CD4-positive, CD25-positive, alpha-beta regulatory T cell (primary cell): ENCODE measurements at regions not wholly inside any gene's neighbourhood (a gene's known extent, or its start where the extent isn't known, plus 50 kb on each side); places are given as distances from the start of the nearest gene placed in this dataset.

Experiments
- ATAC-seq, 2 donors: fragments of 150-1000 bp; cut with Tn5 transposase; one replicate each; pipeline ENCODE4 v1.10.0; 2021; ENCODE audit warnings: low read depth in 2 of 2, moderate number of reproducible peaks in 2 of 2, moderate library complexity in 1 of 2
- DNase-seq, 3 donors: peaks; one replicate each; pipeline versions ENCODE4 v3.0.0 to v3.0.0-alpha.2; 2012 to 2022; ENCODE audit warnings: mixed read lengths in 1 of 3
- H3K27ac ChIP-seq: one replicate; pipeline ENCODE4 v1.7.0; 2013; ENCODE audit warnings: mild to moderate bottlenecking, low read length; ENCODE audit not compliant: insufficient read depth, poor library complexity, severe bottlenecking
- H3K27me3 ChIP-seq: one replicate; pipeline ENCODE4 v1.7.0; 2013; ENCODE audit warnings: low read length; ENCODE audit not compliant: control insufficient read depth, insufficient read depth
- H3K36me3 ChIP-seq: one replicate; pipeline ENCODE4 v1.7.0; 2013; ENCODE audit warnings: mild to moderate bottlenecking, low read length, moderate library complexity; ENCODE audit not compliant: control insufficient read depth, insufficient read depth
- H3K4me1 ChIP-seq: 2 replicates; pipeline ENCODE4 v1.7.0; 2013; ENCODE audit warnings: mild to moderate bottlenecking, low read length; ENCODE audit not compliant: insufficient read depth, control insufficient read depth, poor library complexity, severe bottlenecking
- H3K4me3 ChIP-seq: one replicate; pipeline ENCODE4 v1.7.0; 2013; ENCODE audit warnings: low read depth, mild to moderate bottlenecking, low read length, moderate library complexity
- H3K9me3 ChIP-seq, 2 experiments: 1 replicate in 1 of 2; 2 replicates in 1 of 2; pipeline ENCODE4 v1.7.0; 2013; ENCODE audit warnings: low read length in 2 of 2, mild to moderate bottlenecking in 1 of 2, moderate library complexity in 1 of 2; ENCODE audit not compliant: control insufficient read depth in 2 of 2
- H3K27ac Mint-ChIP-seq, 3 donors: one replicate each; pipeline ENCODE4 v1.8.0; 2020 to 2022; ENCODE audit warnings: mild to moderate bottlenecking in 3 of 3, mixed read lengths in 3 of 3, moderate library complexity in 2 of 3
- H3K27me3 Mint-ChIP-seq: one replicate; pipeline ENCODE4 v1.8.0; 2022; ENCODE audit warnings: mild to moderate bottlenecking, mixed read lengths
- H3K36me3 Mint-ChIP-seq: one replicate; pipeline ENCODE4 v1.8.0; 2020; ENCODE audit warnings: mixed read lengths
- H3K4me1 Mint-ChIP-seq, 4 donors: one replicate each; pipeline ENCODE4 v1.8.0; 2020 to 2022; ENCODE audit warnings: mixed read lengths in 4 of 4, mild to moderate bottlenecking in 1 of 4
- H3K4me3 Mint-ChIP-seq, 4 donors: one replicate each; pipeline ENCODE4 v1.8.0; 2020 to 2022; ENCODE audit warnings: mild to moderate bottlenecking in 4 of 4, mixed read lengths in 4 of 4, moderate library complexity in 3 of 4
- H3K9me3 Mint-ChIP-seq, 7 donors: one replicate each; pipeline ENCODE4 v1.8.0; 2020 to 2022; ENCODE audit warnings: mixed read lengths in 7 of 7, mild to moderate bottlenecking in 3 of 7, moderate library complexity in 2 of 7

DNA sequence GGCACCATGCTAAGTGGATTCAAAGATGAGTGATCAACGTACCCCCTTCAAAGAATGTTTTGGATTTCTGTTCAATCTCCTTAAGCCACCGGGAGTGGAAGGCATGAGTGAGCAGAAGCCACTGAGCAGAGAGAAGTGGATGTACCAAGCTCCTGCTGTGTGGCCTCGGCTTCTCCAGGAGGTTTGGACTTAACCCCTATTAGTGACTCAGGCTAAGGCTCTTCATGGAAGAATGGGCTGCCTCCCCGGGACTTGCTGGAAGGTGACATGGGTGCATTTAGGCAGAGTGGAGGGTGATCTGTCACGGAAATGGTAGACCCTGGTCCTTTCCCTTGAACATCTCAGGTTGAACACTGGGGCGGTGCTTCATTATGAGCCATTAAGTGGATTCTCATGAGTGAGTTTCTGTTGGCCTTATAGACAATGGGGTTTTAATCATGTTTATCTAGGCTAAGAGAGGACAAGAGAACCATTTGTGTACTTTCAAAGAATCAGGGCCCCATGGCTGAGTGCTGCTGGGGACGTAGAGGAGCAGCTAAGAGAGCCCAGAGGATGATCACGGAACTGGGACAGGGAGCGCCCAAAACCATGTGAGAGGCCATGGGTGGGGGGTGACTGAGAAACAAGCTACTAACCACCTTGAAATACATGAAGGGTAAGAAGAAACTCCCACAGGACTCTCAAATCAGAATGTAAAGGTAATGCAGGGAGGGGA is 62.2 kb downstream of the HES1 start:
- Mint-ChIP-seq H3K4me3 (no peak overlapping the region), H3K36me3 (peaks cover 3% of the 10 kb centered on the region), H3K27me3 (peaks cover 12% of the 10 kb centered on the region), H3K4me1 (peaks cover 0 to 15% (median 8%) of the 10 kb centered on the region in 4 donors), H3K9me3 (peaks cover 0 to 3% (median 0%) of the 10 kb centered on the region in 7 donors), H3K27ac (no peak overlapping the region)
- no peak overlapping the region for H3K27ac ChIP-seq
- H3K27me3 ChIP-seq, result peaks cover 16% of the 10 kb centered on the region
- H3K36me3 ChIP-seq, result no peaks in the 10 kb centered on the region
- H3K4me3 ChIP-seq, result no peak overlapping the region
- no peak for ATAC-seq
- H3K4me1 ChIP-seq, result no peaks in the 10 kb centered on the region
- DNase-seq, result no peak
- H3K9me3 ChIP-seq, result no peaks in the 10 kb centered on the region

DNA sequence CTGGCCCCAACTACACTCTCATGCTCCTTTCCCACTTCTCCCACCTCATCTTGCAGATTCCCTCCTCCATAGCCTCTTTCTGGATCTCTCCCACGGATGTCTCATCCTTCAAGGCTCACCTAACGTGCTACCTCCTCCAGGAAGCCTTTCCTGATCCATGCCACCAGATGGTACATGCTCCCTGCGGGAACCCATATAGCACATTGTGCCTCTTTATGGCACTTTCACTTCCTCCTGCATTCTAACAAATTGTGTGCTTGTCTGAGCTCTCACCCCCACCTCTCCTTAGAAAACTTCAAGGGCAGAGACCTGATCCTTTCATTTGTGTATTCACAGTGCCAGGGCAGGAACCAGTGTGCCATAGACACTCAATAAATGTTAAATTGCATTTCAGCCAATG is 63.0 kb downstream of the HES1 start:
- peaks cover 19% of the 10 kb centered on the region for H3K27me3 Mint-ChIP-seq

DNA sequence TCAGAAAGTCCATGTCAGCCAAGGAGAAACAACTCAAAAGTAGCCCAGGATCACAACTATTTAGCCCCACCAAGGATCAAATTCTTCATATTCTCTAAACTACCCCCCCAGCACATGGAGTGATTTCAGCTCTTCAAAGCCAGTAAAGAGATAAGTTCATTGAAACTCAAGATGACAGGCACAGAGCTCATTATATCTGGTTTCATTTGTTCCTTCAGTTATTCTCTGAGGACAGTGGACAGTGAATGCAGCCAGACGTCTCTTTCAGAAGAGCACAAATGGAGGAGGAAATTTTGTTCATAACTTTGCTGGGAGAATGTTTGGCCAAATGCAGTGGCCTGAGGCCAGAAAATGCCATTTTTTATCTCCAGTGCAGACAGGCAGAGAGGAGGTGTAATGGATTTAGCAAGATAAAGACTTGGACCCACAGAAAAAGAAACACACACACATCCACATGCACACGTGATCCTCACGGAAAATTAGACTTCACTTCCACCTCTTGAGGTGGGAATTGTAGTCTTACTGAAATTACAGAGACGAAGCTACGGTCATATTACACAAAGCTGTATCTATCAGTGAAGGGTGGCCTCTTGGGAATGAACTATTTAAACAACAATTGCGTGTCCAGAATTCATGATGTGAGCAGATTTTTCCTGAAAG is 64.6 kb downstream of the HES1 start:
- no peak for DNase-seq
- H3K9me3 Mint-ChIP-seq, result peaks cover 0 to 3% (median 0%) of the 10 kb centered on the region in 7 donors
- peaks cover 5 to 24% (median 12%) of the 10 kb centered on the region in 4 donors for H3K4me1 Mint-ChIP-seq
- no peak overlapping the region for H3K4me3 ChIP-seq
- no peaks in the 10 kb centered on the region for H3K36me3 ChIP-seq
- no peak overlapping the region for H3K4me3 Mint-ChIP-seq
- H3K27ac ChIP-seq, result no peak overlapping the region
- peaks cover 23% of the 10 kb centered on the region for H3K27me3 ChIP-seq
- no peaks in the 10 kb centered on the region for H3K9me3 ChIP-seq
- H3K4me1 ChIP-seq, result peaks cover 11% of the 10 kb centered on the region
- H3K36me3 Mint-ChIP-seq, result peaks cover 3% of the 10 kb centered on the region
- ATAC-seq, result no peak
- peaks cover 30% of the 10 kb centered on the region for H3K27me3 Mint-ChIP-seq
- H3K27ac Mint-ChIP-seq, result no peak overlapping the region

More for the DNA sequence above, 63.0 kb downstream of the HES1 start:
- Mint-ChIP-seq H3K36me3 (peaks cover 3% of the 10 kb centered on the region), H3K4me1 (peaks cover 0 to 22% (median 9%) of the 10 kb centered on the region in 4 donors), H3K9me3 (peaks cover 0 to 3% (median 0%) of the 10 kb centered on the region in 7 donors), H3K4me3 (no peak overlapping the region), H3K27ac (no peak overlapping the region)
- ATAC-seq (no peak), DNase-seq (no peak)
- H3K4me1 ChIP-seq, result peaks cover 8% of the 10 kb centered on the region
- H3K9me3 ChIP-seq, result no peaks in the 10 kb centered on the region
- no peaks in the 10 kb centered on the region for H3K36me3 ChIP-seq
- H3K27ac ChIP-seq, result no peak overlapping the region
- no peak overlapping the region for H3K4me3 ChIP-seq
- peaks cover 20% of the 10 kb centered on the region for H3K27me3 ChIP-seq

DNA sequence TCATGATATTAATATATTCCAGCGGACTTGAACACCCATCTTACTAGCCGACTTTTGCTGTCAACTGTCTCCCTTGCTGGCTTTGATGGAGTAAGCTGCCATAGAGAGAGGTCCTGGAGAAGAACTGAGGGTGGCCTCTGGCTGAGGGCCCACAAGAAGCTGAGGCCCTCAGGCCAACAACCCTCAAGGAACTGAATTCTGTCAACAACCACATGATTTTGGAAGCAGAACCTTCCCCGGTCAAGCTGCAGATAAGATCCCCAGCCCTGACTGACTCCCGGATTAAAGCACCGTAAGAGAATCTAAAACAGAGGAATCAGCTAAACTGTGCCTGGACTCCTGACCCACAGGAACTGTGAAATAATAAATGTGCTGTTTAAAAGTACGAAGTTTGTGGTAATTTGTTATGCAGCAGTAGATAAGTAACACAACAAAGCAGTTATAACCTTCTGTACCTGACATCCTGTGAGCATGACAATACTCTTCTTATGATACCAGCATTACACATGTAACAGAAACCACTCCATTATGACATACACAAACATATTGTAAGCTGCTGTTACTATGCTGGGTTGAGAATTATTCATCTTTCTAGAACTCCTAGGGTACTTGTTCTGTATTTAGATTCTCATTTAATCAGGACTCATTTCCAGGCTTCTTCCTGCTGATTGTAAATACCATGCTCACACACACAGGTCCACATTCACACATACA is 66.2 kb downstream of the HES1 start:
- no peak overlapping the region for H3K27ac ChIP-seq
- H3K36me3 ChIP-seq, result no peaks in the 10 kb centered on the region
- DNase-seq (peak in 1 of 3 donors; percentile 42), ATAC-seq (no peak)
- Mint-ChIP-seq H3K4me1 (peaks cover 5 to 24% (median 12%) of the 10 kb centered on the region in 4 donors), H3K36me3 (peaks cover 3% of the 10 kb centered on the region), H3K9me3 (no peaks in the 10 kb centered on the region), H3K27me3 (peaks cover 38% of the 10 kb centered on the region), H3K27ac (no peak overlapping the region), H3K4me3 (peak overlapping the region in 1 of 4 donors; percentile 40)
- no peaks in the 10 kb centered on the region for H3K9me3 ChIP-seq
- H3K4me3 ChIP-seq, result no peak overlapping the region
- peaks cover 11% of the 10 kb centered on the region for H3K4me1 ChIP-seq
- peaks cover 23% of the 10 kb centered on the region for H3K27me3 ChIP-seq

DNA sequence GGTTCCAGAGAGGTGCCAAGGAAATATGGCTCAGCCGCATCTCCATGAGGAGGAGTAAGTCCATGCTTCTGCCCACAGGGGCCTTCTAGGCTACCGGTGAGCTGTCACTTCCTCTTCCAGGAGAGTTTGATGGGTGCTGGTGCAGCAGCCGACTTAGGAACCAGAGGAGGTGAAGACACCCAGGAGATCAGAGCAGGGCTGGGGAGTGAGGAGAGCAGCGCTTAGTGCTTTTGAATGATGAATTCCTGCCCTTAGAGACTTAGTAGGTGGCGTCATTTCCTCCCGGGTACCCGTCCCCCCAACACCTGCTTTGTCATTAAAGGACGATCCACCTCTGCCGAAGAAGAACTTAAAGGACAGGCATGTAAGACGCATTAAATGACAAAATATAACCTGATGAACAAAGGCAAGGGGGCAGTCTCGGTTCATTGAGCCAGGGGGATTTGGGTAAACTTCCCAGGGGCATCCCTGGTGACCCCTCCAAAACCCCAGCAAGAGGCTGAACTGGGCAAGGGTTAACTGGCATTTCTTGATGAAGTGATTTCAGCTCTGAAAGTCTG is 67.6 kb downstream of the HES1 start:
- Mint-ChIP-seq H3K4me3 (peak overlapping the region; percentile 85 to 89 (median 88)), H3K27ac (no peak overlapping the region), H3K4me1 (peaks cover 5 to 24% (median 12%) of the 10 kb centered on the region in 4 donors), H3K9me3 (no peaks in the 10 kb centered on the region), H3K27me3 (peaks cover 44% of the 10 kb centered on the region), H3K36me3 (peaks cover 3% of the 10 kb centered on the region)
- DNase-seq (peak in 2 of 3 donors; percentile 27 to 74), ATAC-seq (peak; percentile 73 to 77)
- no peaks in the 10 kb centered on the region for H3K9me3 ChIP-seq
- peaks cover 21% of the 10 kb centered on the region for H3K27me3 ChIP-seq
- no peak overlapping the region for H3K27ac ChIP-seq
- H3K4me3 ChIP-seq, result peak overlapping the region; percentile 75
- no peaks in the 10 kb centered on the region for H3K36me3 ChIP-seq
- peaks cover 11% of the 10 kb centered on the region for H3K4me1 ChIP-seq

DNA sequence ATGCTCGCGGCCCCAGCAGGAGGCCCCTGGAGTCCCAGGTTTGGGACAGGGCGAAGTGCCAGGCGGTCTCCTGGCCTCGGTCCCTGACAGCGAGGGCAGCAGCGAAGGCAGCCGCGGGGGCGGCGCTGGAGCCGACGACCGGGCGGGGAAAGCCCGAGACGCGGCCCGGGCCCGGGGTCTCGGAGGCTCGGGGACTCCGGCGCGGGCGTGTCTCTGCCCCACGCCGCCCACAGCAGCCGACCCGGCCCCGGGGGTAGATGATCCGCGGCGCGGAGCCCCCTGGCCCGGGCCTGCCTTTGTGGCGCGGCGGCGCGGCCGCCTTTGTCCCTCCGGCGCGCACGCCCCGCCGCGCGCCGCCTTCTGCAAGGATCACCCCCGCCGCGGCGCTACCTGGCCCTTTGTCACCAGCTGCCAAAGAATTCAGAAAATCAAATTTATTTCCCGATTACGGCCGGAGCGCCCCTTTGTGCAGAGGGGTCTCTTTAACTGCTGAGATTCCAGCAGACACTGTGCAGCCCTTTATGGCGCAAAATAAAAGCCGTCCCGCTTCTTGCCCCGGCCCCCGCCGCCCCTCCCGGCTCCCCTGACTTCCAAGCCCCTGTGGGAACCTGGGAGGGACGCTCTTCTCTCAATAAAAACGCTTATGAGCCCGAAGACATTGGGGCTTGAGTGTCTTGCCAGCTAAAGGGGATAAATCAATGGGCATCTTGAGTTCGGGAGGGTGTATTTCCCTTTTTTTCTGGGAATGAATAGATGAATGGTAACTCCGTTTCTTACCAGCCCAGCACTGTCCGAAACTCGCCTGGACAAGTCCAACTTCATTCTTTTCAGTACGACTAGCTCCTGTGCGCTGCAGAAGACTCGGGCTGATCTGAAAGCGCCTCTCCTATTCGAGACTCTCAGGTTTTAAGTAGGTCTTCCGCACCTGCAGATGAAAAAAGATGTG is 68.4 kb downstream of the HES1 start:
- Mint-ChIP-seq H3K4me3 (peak overlapping the region; percentile 85 to 89 (median 88)), H3K4me1 (peaks cover 5 to 24% (median 12%) of the 10 kb centered on the region in 4 donors), H3K9me3 (no peaks in the 10 kb centered on the region), H3K27me3 (peaks cover 52% of the 10 kb centered on the region), H3K27ac (no peak overlapping the region), H3K36me3 (peaks cover 3% of the 10 kb centered on the region)
- ATAC-seq (peak in 1 of 2 donors; percentile 17), DNase-seq (peak in 1 of 3 donors; percentile 4)
- H3K4me1 ChIP-seq, result peaks cover 11% of the 10 kb centered on the region
- H3K27me3 ChIP-seq, result peaks cover 21% of the 10 kb centered on the region
- no peaks in the 10 kb centered on the region for H3K36me3 ChIP-seq
- H3K4me3 ChIP-seq, result peak overlapping the region; percentile 75
- H3K27ac ChIP-seq, result no peak overlapping the region
- H3K9me3 ChIP-seq, result no peaks in the 10 kb centered on the region
